NCI-H2107 (cell line): ENCODE measurements at regions not wholly inside any gene's neighbourhood (a gene's known extent, or its start where the extent isn't known, plus 50 kb on each side); places are given as distances from the start of the nearest gene placed in this dataset.
"Not testable (repeated sequence)": the region's sequence is repeated elsewhere in the genome, so short reads cannot be mapped to it uniquely, and the experiment has no call there.

Experiments
- DNase-seq: peaks from one replicate; lab custom pipeline; 2025; lab: John Stamatoyannopoulos, UW

DNA sequence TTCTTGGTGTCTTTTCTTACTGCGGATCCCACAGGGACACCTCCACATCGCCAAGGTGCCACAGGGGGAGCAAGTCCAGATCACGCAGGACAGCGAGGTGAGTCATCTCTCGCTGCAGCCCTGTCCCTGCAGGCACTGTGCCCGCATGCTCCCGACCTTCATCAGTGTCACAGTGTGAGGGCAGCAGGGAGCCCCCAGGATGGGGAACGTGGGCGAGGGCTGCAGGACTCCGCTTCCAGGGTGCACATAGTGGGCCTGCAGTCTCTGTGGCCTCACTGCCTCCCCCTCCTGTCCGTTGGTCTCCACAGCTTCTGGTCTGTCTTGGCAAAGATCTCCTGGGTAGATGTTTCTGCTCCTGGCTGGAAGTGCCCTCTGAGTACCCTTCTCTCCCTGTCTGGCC, 78.0 kb downstream of the NPIPB11 start:
- DNase-seq, result not testable (repeated sequence)

DNA sequence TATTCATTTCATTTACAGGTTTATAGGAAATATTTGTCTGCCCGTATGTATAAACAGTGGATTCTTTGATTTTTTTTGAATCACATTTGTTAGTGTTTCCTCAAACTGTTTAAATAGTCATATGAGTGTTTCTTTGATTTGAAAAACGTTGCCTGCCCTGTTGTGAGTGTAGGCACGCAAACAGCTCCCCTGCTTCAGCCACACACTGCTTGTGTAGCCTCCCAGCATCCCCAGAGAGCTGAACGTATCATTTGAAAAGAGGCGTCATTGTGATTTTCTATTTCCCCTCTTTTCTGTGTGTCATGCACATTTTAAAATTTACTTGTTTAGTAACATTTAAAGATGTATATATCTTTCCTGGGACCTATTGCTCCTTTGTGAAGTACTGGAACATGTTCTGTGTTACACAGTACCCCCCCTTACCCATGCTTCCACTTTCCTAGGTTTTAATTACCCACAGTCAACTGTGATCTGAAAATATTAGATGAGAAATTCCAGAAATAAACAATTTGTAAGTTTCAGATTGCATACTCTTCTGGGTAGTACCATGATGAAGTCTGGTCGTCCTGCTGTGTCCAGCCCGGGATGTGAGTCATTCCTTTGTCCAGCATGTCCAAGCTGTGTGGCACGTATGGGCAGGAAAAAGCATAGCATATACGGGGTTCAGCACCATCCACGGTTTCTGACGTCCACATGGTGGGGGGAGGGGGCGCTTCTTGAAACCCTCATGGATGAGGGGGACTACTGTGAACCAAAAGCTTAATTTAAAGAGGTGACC, 78.7 kb downstream of the NPIPB11 start:
- DNase-seq, result not testable (repeated sequence)

DNA sequence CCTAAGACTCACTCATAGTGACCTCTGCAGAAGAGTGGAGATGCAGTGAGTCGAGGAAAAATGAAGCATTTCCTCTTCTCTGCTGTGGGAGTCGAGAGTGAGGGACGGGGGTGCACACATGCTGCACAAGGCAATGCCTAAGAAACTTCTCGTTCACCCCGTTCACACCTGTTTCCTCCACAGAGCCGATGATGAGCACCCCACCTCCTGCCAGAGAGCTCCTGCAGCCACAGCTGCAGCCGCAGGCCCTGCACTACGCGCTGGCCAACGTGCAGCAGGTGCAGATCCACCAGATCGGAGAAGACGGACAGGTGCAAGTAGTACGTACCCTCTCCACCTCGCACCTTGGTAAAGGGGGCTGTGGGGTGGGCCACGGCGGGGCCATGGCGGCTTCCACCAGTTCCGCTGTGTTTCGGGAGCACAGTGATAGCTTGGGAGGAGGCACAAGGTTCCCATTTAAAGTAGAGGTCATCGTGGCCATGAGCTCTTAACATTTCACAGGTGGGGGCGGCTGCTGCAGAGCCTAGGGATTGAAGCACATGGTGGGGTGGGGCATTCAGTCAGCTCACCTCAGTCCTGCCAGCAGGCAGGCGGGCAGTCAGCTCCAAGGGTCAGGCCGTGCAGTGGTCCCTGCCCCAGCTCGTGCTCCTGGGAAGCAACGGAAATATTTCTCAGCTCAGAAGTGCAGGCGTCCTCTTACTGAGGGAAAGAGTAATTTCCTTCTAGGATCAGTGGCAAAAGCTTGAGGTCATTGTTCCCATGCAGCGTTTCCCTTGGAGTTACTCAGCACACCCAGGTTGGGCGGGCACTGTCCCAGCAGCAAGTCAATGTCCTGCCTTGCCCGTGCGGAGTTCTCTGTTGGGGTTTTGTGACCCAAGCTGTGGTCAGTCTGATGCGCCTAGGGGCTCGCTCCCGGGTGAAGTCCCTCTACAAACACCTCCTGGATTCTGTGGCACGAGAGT, 80.1 kb downstream of the NPIPB11 start:
- not testable (repeated sequence) for DNase-seq

DNA sequence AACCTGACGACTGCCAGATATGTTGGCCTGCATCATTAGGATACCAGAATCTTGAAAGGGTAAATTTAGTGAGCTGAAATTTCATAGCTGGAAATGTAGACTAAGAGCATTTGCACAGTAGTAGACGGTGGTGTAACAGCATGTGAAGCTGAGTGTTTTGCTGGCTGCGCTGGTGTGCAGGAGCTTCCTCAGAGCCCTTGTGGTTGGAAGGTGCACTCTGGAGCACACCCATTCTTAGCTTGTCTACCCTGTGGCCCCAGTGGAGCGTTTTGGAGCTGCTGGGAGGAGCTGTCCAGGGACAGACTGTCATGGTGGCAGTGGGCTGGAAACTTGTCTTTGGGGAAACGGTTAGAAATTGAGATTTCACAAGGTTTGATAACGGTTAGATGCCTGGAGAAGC, 82.8 kb downstream of the NPIPB11 start:
- not testable (repeated sequence) for DNase-seq

DNA sequence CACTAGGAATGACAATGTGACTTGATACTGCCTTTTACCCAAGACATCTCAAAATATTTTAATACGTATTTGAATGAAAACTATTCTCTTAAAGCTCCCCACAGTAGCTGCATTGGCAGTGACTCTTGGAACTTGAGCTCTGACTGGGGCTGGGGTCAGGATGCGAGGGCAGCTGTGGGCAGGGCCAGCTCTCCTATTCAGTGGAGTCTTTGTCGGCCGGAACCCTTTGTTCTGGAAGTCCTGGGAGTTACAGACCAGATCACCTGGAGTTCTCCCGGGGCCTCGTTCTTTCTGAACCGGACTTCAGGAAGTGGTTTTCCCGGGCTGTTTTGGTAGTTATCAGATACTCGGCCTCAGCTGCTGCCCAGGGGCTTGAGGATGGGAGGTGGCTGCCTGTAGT, 84.9 kb downstream of the NPIPB11 start:
- no peak for DNase-seq

DNA sequence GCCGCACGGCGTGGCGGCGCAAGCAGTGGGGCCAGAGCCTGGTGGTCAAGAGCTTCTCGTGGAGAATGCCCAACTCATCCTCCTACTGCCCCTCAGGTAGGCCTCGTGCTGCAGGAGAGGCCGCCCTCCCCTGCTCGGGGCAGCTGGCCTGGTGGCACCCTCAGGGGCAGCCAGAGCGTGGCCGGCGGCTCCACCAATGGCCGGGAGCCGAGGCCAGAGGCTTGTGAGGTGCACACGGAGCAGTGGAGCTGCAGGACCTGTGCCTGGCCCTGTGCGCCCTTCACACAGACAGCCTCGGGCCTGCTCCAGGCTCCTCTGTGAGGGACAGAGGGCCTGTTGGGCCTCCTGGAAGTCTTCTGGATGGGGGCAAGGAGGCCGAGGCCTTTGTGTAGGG, 85.5 kb downstream of the NPIPB11 start:
- no peak for DNase-seq

DNA sequence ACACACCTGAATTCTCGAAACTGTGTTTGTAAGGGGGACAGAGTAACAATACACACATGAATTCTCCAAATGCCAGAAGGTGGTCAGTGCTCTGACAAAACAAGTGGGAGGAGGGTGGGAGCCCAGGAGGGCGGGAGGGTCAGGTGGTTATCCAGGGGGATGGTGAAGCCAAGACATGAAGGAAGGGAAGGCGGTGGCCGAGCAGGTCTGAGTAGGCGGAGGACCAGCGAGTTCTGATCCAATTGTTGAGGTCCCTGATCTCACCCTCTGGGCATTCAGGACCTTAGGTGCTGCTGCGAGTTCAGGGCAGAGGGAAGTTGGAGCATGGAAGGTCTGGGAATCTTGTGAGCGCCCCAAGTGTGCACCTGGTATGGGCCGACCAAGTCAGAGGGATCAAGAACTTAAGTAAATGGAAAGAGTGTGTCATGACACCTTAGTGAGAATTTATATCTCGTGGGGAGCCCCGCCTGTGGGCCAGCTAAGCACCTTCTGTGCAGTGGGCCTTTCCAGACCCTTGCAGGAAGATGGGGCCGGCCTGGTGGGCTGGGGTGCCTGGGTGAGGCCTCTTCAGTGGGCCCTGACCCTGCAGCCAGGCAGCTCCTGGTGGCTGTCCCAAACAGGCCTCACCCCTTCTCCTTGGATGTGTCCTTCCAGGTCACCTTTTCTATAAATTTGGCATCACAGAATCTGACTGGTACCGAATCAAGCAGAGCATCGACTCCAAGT, 86.1 kb downstream of the NPIPB11 start:
- no peak for DNase-seq

DNA sequence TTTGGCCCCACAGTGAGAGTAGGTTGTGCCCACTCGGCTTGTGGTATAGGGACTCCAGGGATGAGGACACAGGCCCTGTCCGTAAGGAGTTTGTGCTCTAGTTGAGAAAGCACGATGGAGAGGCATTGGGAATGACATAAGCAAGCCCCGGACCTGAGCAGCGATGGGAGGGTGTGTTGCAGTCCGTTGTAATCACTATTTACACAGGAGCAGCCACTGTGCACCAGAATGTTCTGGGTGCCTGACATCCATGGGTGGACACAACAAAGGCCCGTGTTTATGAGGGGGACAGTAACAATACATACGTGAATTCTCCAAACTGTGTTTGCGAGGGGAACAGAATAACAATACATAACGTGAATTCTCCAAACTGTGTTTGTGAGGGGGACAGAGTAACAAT, 86.8 kb downstream of the NPIPB11 start:
- DNase-seq, result no peak

DNA sequence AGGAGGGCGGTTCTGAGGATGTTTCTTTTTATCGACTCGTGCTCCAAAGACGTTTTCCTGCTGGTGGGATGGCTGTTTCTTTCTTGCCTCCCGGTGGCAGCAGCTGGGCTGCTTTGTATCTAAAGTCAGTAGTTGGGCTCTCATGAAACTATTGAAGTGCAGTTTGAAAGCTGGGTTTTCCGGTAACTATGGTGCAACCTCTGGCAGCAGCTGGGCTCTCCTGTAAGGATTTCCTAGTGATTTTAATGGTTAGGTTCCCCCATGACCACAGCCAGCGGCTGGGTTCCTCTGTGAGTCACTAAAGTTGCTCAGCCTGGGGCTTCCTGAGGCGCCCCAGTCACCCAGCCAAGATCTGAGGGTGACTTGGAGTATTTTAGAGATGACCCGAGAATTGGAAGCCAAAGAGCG, 87.9 kb downstream of the NPIPB11 start:
- not testable (repeated sequence) for DNase-seq

DNA sequence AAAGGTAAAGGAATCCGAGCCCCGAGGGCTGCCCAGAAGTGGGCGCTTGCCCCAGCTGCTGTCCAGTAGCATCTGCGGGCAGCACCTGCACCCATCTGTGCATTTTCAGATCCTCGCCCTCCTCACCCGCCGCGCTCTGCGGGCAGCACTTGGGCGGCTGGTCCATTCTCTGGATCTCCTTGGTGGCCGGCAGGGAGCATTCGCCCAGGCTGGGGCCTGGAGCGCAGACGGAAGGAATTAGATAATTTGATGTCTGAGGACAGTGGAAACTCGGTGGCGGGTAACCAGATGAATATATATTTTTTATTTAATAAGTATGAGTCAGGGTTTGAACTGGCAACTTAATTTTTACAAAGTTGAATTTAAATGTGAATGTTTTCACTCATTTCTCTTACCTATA, 88.5 kb downstream of the NPIPB11 start:
- no peak for DNase-seq

DNA sequence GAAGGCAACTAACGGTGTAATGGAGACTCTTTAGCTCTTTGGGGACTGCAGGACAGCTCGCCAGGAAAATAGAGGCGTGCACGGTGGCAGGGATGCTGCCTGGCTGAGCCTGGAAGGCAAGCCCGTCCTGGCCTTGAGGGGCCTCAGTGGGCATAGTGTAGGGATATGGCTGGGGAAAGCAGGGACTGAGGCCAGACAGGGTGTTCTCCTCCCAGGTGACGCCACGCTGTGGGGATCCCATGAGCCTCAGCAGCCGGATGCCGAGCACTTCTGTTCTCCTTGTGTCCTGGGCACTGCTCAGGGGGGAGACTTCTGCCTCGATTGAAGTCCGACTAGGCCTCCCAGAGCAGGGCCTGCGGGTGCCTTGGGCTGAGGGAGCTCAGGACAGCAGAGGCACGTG, 89.2 kb downstream of the NPIPB11 start:
- no peak for DNase-seq

DNA sequence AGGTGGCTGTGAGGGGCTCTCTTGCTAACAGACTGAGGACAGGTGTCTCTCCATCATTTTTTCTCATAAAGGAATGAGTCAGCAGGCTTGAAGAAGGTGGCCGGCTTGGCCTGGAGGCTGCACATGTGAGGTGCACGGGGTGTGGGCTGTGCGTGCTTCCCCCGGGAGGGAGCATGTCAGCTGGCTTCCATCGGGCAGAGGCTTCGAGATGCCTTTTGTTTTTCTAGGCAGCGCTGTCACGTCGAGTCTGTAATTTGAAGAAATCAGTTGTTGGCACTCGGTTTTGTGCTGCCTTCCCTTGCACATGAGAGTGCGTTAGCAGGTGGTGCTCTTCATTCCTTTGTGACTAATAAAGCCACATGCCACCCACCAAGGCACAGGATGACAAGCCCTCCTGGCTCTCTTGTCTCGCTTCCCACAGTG, 89.7 kb downstream of the NPIPB11 start:
- no peak for DNase-seq

DNA sequence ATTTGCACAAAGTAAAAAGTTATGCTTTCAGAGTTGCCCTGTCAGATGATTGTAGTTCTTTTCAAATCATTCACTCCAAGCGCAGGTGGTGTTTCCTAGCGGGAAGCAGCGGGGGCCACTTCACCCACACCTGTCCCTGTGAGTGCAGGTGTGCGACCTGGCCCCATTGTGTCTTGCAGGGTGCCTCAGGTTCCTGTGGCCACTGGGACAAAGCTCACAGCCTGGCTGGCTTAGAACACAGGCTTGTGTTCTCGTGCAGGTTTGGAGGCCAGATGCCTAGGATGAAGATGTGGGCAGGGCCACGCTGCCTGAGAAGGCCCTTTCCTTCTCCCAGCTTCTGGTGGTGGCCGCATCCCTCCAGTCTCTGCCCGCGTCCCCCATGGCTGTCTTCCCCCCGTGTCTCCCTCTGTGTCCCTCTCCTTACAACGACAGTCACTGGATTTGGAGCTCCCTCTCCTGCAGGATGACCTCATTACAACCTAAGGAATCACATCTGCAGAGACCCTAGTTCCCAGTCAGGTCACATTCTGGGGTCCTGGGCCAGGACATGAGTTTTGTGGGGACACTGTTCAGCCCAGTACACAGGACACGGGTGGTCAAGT, 90.5 kb downstream of the NPIPB11 start:
- peak; percentile 23 for DNase-seq

DNA sequence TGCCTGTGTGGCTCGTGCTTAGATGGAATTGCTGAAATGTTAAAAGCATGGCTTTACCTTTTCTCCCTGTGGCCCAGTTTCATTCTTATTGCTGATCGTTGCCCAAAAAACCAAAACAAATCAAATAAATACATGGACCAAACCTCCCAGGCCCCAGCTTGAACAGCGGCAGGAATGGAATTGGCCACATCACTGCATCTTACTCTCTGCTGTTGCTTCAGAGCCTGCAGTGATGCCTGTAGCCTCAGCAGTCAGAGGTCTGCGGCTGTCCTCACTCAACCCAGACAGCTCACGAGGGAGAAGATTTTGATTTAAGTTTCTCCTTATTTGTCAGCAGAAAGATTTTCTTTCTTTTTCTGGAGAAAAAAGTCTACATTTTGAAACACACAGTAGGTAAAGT, 91.5 kb downstream of the NPIPB11 start:
- no peak for DNase-seq

DNA sequence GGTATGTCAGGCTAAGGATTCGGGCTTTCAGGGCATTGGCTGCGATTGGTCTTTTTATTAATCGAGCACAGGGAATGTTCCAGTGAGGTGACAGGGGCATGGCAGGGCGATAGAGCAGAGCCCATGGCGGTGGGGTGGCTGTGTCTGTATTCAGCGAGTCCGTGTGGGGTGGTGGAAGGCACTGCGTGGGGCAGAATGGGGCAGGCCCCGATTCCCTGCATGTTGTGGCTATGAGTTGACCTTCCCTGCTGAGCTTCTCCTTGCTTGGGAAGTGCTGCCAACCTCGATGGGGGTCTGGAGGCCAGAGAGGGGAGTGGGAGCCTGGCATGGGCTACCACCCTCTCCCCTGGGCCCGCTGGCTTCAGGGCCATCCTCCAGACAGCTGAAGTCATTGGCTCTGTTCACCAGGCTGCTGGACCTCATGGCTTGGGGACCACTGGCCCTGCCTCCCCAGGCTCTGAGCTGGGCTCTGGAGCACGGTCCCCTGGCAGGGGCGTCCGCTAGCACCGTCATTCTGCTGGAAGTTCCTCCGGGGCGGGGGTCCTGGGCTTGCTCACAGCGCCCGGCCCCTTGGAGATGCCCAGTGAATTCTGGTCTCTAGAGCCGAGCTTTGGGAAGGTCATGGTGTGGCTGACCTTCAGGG, 92.1 kb downstream of the NPIPB11 start:
- DNase-seq, result no peak

DNA sequence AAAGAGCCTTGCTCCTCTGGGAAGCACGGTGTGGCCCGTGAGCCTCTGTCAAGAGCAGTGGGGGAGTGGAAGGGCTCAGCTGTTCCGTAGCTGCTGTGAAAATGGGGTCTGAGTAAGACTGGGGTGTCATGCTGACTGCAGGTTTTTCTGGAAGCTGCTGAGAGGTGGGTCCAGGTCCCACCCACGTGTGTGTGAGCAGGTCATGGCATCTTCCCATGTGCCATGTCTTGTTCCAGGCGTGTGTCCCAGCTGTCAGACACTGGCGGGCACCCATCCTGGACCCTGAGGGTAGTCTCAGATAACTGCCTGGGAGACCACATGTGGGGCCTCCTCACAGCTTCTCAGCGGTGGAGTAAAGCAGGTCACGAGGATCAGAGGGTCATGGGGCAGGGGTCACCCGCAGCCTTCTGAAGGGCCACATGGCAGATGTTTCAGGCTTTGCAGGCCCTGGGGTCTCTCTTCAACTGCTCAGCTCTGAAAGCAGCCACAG, 92.9 kb downstream of the NPIPB11 start:
- DNase-seq, result no peak

DNA sequence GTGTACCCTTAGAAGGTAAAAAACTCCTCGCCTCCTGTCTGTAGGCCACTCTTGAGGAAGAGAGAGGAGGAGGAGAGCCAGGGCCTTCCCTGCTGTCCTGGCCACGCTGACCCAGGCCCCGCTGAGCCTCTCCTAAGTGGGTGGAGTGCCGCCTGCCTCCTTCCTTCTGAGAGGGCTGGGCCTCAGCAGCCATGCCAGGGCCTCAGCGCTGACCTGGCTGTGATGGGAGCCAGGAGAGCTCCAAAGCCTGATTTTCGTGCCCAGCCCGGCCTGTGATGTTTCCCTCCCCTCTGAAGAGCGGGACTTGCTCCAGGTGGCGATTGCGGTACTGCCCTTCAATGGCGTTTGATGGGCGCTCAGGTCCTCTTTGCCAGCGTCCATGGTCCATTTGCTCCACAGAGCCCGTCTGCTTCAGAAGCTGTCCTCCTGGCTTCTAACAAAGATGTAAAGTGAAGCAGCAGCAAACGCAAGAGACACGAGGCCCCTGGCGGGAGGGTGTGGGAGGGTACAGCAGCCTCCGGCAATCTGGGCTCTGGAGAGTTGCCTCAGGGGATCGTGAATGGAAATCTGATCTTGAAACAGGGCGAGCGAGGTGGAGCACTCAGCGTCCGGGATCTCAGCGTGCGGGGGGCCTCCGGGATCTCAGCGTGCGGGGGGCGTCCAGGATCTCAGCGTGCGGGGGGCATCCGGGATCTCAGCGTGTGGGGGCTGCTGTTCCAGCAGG, 93.5 kb downstream of the NPIPB11 start:
- peak; percentile 69 for DNase-seq

DNA sequence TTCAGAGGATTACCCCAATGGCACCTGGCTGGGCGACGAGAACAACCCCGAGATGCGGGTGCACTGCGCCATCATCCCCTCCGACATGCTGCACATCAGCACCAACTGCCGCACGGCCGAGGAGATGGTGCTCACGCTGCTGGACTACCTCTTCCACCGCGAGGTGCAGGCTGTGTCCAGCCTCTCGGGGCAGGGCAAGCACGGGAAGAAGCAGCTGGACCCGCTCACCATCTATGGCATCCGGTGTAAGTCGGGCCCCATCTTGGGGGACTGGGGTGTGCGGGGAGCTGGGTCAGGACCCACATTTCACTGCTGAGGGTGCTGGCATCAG, 94.2 kb downstream of the NPIPB11 start:
- not testable (repeated sequence) for DNase-seq

DNA sequence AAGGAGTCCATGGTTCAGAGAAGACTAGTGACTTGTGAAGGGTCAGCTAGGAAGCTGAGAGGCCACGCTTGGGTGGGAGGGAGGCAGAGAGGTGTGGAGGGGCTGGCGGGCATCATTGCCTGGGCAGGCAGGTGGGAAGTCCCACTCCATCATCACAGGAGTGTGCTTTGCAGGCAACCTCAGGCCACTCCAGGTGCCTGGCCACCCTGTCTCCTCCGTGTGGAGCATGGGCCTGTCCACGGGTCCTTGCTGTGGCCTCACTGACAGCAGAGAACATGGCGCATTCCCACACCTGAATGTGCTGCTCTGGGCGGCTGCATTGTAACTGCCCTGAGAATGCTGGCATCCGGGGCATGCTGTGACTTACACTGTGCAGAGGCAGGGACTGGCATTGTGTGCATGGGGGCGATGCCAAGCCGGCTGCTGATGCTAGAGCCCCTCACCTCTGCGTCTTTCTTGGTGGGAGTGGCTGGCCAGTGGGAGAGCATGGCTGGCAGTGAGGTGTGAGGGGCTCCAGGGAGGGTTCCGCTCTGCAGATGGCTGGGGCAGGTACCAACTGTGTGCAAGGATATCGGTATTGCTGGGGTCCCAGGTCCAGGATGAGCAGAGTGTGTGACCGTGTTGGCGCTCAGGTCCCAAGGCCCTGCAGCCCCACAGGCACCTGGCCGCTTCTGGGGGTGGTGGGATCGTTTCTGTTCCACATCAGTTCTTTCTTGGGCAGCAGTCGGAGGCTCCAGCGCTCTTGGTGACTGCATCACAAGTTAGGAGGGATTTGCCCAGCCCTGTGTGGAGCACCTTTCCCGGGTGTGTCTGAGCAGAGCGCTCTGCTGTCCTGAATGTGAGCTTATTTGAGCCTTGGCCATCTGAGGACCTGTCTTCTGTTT, 94.8 kb downstream of the NPIPB11 start:
- no peak for DNase-seq

DNA sequence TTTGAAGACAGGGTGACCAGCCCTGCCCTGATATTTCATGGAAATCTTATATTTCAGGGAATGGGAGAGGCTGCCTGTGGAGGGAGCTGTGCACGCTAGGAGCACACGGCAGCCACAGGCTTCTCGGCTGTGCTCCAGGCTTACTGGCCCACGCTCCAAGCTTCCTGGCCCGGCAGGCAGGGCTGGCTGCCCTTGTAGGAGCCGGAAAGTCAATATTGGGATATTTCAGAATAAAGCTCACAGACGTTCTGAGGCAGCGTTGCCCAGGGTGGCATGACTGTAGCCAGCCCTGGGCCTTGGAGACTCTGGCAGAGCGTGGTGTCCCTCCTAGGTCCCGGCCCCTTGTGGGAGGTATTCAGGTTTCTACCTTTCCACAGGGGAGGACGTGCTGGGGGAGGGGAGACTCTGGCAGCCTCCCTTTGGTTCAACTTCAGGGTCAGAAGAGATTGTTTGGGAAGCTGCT, 95.6 kb downstream of the NPIPB11 start:
- no peak for DNase-seq
